ENCODE measurements at regions not wholly inside any gene's neighbourhood (a gene's known extent, or its start where the extent isn't known, plus 50 kb on each side); places are given as distances from the start of the nearest gene placed in this dataset.

DNA sequence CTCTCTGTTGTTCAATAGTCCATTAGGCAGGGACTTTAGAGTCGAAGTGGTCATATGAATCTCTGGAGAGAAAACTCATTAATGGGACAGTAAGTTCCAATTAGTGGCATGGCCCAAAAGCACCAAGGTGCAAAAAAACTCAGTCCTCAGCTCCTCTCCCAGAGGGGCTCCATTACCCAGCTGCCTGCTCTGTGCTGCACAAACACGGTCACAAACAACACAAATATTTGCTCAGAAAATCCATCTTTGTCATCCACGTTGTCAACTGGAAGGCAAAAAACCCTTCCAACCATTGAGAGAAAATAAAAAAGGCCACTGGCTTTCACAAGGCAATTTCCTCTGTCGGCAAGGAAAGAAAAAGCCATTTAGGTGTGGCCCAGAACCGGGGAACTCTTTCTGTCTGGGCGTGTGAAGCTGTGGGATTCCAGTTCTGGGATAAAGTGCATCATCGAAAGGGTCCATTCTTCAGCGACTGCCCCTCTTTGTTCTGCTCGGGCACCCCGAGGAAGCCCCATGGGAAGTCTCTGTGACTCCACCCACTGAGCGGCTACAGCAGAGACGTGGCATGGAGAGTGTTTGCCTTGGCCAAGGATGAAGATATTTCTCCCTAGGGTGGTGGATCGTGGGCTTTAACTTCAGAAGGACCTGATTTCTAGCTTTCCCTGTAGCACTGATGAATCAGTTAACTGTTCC is 137.6 kb downstream of the VRK1 start:
- no peak for TF ChIP-seq EZH2phosphoT487 (IDR thresholded peaks at IDR 0.05; ENCODE audit: low read depth, severe bottlenecking, unreplicated experiment)
- no peak for TF ChIP-seq EZH2 (IDR thresholded peaks at IDR 0.05; ENCODE audit: borderline replicate concordance)
